22Rv1 (cell line): ENCODE measurements at regions not wholly inside any gene's neighbourhood (a gene's known extent, or its start where the extent isn't known, plus 50 kb on each side); places are given as distances from the start of the nearest gene placed in this dataset.
"Not testable (repeated sequence)": the region's sequence is repeated elsewhere in the genome, so short reads cannot be mapped to it uniquely, and the experiment has no call there.

Experiments used
- CTCF ChIP-seq: fragments of 450-650 bp; IDR thresholded peaks from 2 replicates; pipeline ENCODE4 v1.5.1; 2017; ENCODE audit warnings: mild to moderate bottlenecking
- ZFX ChIP-seq: fragments of 450-650 bp; IDR thresholded peaks from 2 replicates; pipeline ENCODE4 v1.6.1; 2017; ENCODE audit warnings: antibody characterized with exemption, borderline replicate concordance

GRCh38 chr4:119954487-119954886, 112.2 kb downstream of the MAD2L1 start:
- not testable (repeated sequence) for TF ChIP-seq CTCF, ZFX
